ENCODE measurements at regions not wholly inside any gene's neighbourhood (a gene's known extent, or its start where the extent isn't known, plus 50 kb on each side); places are given as distances from the start of the nearest gene placed in this dataset.

- TF ChIP-seq ZNF407 (IDR thresholded peaks at IDR 0.05; ENCODE audit: low read depth) = no peak
- TF ChIP-seq CEBPG (CRISPR knock-in tag; IDR thresholded peaks at IDR 0.05) = no peak
- no peak for TF ChIP-seq CEBPG (tag; conservative IDR thresholded peaks at IDR 0.05 in 1 of 2, IDR thresholded peaks at IDR 0.05 in 1 of 2)
- TF ChIP-seq TARDBP (IDR thresholded peaks at IDR 0.05) = no peak
- no peak for TF ChIP-seq SREBF2 (CRISPR knock-in tag; IDR thresholded peaks at IDR 0.05)
Observed at GRCh38 chr1:96074876-96075577, 646.6 kb upstream of the PTBP2 start (continued).
